GM10266 (cell line): ENCODE measurements at regions not wholly inside any gene's neighbourhood (a gene's known extent, or its start where the extent isn't known, plus 50 kb on each side); places are given as distances from the start of the nearest gene placed in this dataset.

Experiments
- DNase-seq: peaks from one replicate; pipeline ENCODE4 v3.0.0; 2012; ENCODE audit errors: extremely low spot score
- CTCF ChIP-seq: IDR thresholded peaks from 2 replicates; pipeline ENCODE4 v1.5.1; 2012; ENCODE audit warnings: mild to moderate bottlenecking, low read depth; ENCODE audit not compliant: control insufficient read depth, insufficient read depth; ENCODE audit errors: missing control alignments

GRCh38 chr2:143953451-143954030 lies 566.4 kb downstream of the ZEB2 start:
- no peak for TF ChIP-seq CTCF
- no peak for DNase-seq

- TF ChIP-seq CTCF: no peak
- no peak for DNase-seq
These were observed 567.4 kb downstream of the ZEB2 start for GRCh38 chr2:143952536-143952935.

GRCh38 chr2:143950704-143951103 lies 569.2 kb downstream of the ZEB2 start:
- no peak for TF ChIP-seq CTCF
- no peak for DNase-seq

GRCh38 chr2:143949121-143949848 lies 570.6 kb downstream of the ZEB2 start:
- TF ChIP-seq CTCF: no peak

GRCh38 chr2:143948710-143949109 lies 571.2 kb downstream of the ZEB2 start:
- DNase-seq: no peak

More at GRCh38 chr2:143949121-143949848, 570.6 kb downstream of the ZEB2 start:
- no peak for DNase-seq

GRCh38 chr2:143946436-143947391 lies 573.2 kb downstream of the ZEB2 start:
- DNase-seq: no peak

More at GRCh38 chr2:143948710-143949109, 571.2 kb downstream of the ZEB2 start:
- TF ChIP-seq CTCF: no peak

More at GRCh38 chr2:143946436-143947391, 573.2 kb downstream of the ZEB2 start:
- TF ChIP-seq CTCF: no peak
